Vagina (tissue), 2 donors: ENCODE measurements at regions not wholly inside any gene's neighbourhood (a gene's known extent, or its start where the extent isn't known, plus 50 kb on each side); places are given as distances from the start of the nearest gene placed in this dataset.

Experiments
- POLR2AphosphoS5 ChIP-seq, 2 donors: sonication (generic); formaldehyde crosslinking; IDR thresholded peaks; one replicate each; pipeline ENCODE4 v1.9.0; 2017; ENCODE audit warnings: antibody characterized with exemption in 2 of 2, mild to moderate bottlenecking in 2 of 2, low read depth in 1 of 2; ENCODE audit not compliant: insufficient read depth in 1 of 2
- TF ChIP-seq, protein P1 (sequence below), 3 experiments: fragments of 450-650 bp in 2 of 3; fragments of 200-600 bp in 1 of 3; sonication (generic) in 1 of 3; IDR thresholded peaks; one replicate each; pipeline ENCODE4 v1.5.1; 2017 to 2019; ENCODE audit warnings: antibody characterized with exemption in 3 of 3, mild to moderate bottlenecking in 2 of 3, moderate library complexity in 2 of 3

DNA sequence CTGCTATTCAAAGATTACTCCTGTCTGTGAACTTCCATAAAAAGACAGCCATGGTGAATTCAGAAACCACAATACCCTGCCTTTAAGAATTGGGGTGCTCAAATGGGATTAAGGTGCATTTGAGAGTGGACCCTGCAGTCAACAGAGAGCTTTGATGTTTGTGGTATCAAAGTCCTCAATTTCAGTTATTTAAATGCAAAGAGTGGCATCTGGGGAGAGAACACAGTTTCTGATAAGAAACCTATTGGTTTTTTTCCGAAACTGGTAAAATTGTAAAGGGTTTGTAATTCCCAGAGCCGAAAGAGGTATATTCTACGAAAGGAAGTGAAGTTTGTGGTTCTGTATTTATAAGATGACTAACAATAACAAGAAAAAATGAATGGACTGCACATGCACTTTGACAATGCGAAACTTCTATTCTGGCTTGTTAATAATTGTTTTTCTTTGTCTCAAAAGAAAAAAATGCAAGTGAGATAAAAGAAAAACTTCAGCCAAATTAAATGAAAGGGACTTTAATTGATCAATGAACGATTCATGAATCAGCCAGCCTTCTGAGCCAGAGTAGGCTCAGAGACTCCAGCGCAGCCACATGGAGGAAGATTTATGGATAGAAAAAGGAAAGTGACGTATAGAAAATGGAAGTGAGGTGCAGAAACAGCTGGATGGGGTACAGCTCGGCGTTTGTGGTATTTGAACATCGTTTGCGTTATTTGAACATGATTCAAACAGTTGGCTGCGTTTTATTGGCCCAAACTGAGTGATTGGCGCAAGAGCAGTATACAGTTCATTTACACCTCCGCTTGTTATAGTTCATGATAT is 70.5 kb upstream of the DUSP22 start:
- TF ChIP-seq, protein P1, sequence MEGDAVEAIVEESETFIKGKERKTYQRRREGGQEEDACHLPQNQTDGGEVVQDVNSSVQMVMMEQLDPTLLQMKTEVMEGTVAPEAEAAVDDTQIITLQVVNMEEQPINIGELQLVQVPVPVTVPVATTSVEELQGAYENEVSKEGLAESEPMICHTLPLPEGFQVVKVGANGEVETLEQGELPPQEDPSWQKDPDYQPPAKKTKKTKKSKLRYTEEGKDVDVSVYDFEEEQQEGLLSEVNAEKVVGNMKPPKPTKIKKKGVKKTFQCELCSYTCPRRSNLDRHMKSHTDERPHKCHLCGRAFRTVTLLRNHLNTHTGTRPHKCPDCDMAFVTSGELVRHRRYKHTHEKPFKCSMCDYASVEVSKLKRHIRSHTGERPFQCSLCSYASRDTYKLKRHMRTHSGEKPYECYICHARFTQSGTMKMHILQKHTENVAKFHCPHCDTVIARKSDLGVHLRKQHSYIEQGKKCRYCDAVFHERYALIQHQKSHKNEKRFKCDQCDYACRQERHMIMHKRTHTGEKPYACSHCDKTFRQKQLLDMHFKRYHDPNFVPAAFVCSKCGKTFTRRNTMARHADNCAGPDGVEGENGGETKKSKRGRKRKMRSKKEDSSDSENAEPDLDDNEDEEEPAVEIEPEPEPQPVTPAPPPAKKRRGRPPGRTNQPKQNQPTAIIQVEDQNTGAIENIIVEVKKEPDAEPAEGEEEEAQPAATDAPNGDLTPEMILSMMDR (IDR thresholded peaks at IDR 0.05): no peak
- no peak for TF ChIP-seq POLR2AphosphoS5 (IDR thresholded peaks at IDR 0.05; ENCODE audit: insufficient read depth in 1 of 2, low read depth in 1 of 2)
